ENCODE measurements at regions not wholly inside any gene's neighbourhood (a gene's known extent, or its start where the extent isn't known, plus 50 kb on each side); places are given as distances from the start of the nearest gene placed in this dataset.

DNA sequence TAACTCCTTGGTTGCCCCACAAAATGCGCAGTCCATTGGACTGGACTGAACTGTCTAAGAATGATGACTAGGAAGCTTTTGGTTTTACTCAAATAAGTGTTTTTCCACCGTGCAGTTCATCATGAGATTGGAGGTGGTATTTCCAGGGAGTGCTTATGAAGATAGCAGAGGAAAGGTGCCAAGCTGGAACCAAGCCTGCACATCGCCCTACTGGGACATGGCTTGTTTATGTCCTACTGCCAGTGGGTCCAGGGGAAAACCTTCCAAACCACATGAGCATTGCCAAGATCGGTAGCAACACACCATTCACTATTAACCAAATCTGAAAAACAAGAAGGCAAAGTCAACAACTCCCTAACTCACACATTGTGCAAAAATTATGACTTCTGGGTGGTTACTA, 54.7 kb upstream of the DSCAM start:
- TF ChIP-seq, protein P1, sequence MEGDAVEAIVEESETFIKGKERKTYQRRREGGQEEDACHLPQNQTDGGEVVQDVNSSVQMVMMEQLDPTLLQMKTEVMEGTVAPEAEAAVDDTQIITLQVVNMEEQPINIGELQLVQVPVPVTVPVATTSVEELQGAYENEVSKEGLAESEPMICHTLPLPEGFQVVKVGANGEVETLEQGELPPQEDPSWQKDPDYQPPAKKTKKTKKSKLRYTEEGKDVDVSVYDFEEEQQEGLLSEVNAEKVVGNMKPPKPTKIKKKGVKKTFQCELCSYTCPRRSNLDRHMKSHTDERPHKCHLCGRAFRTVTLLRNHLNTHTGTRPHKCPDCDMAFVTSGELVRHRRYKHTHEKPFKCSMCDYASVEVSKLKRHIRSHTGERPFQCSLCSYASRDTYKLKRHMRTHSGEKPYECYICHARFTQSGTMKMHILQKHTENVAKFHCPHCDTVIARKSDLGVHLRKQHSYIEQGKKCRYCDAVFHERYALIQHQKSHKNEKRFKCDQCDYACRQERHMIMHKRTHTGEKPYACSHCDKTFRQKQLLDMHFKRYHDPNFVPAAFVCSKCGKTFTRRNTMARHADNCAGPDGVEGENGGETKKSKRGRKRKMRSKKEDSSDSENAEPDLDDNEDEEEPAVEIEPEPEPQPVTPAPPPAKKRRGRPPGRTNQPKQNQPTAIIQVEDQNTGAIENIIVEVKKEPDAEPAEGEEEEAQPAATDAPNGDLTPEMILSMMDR (conservative IDR thresholded peaks at IDR 0.05; ENCODE audit: low read length), result no peak
- no peak for TF ChIP-seq EZH2phosphoT487 (IDR thresholded peaks at IDR 0.05; ENCODE audit: borderline replicate concordance)
